HCT116 (cell line): ENCODE measurements at regions not wholly inside any gene's neighbourhood (a gene's known extent, or its start where the extent isn't known, plus 50 kb on each side); places are given as distances from the start of the nearest gene placed in this dataset.

Source experiments
- ATAC-seq: fragments of 200-7000 bp; cut with Tn5 transposase; 2 replicates; pipeline ENCODE4 v1.9.1; 2020; ENCODE audit warnings: mild to moderate bottlenecking, moderate library complexity
- BruUV-seq: library from RNA; stranded (reverse); fragments of 400-500 nt; replicated peaks from 2 replicates; lab custom pipeline; 2021; lab: Mats Ljungman, UMichigan
- CTCF ChIA-PET: fragments of 300-600 bp; sonication (Branson Sonifier 250); formaldehyde crosslinking; loops from one replicate; lab custom pipeline; 2021; ENCODE audit warnings: antibody characterized with exemption; lab: Charles Lee
- POLR2A ChIA-PET: fragments of 300-600, 350-600 bp; sonication (Branson Sonifier 250); formaldehyde crosslinking; loops from one replicate; lab custom pipeline; 2021; ENCODE audit warnings: antibody characterized with exemption; lab: Charles Lee
- RAD21 ChIA-PET, 2 experiments: fragments of 300-600 bp; sonication (Branson Sonifier 250); formaldehyde crosslinking; loops; one replicate each; lab custom pipeline; 2023; ENCODE audit warnings: low total read pairs in 2 of 2; ENCODE audit not compliant: uncharacterized antibody in 2 of 2, unreplicated experiment in 2 of 2, low non-redundant PET in 1 of 2; lab: Charles Lee
- DNase-seq: peaks from one replicate; pipeline ENCODE4 v3.0.0-alpha.2; 2010; ENCODE audit warnings: low read depth, low spot score
- H2AFZ ChIP-seq: fragments of 200-600 bp; shearing (Covaris generic), sonication (generic); 2 replicates; pipeline ENCODE4 v1.6.1; 2017; ENCODE audit warnings: low read depth, mixed run types, mixed read lengths, antibody characterized with exemption, low read length; ENCODE audit not compliant: poor library complexity, severe bottlenecking
- H3K27ac ChIP-seq: 2 replicates; pipeline ENCODE4 v1.5.1; 2012; ENCODE audit warnings: low read depth, low read length
- H3K27me3 ChIP-seq: fragments of 200-600 bp; sonication (generic); 2 replicates; pipeline ENCODE4 v1.6.1; 2016; ENCODE audit warnings: mixed run types, low read length, mixed read lengths; ENCODE audit not compliant: insufficient read depth
- H3K36me3 ChIP-seq, 2 experiments: fragments of 200-500 bp in 1 of 2; fragments of 200-600 bp in 1 of 2; sonication (Bioruptor generic) in 1 of 2; sonication (generic) in 1 of 2; 2 replicates each; pipeline versions ENCODE4 v1.5.1 to v1.6.1; 2014 to 2016; ENCODE audit warnings: low read length in 2 of 2, inconsistent platforms in 1 of 2, mixed read lengths in 1 of 2, mixed run types in 1 of 2; ENCODE audit not compliant: insufficient read depth in 2 of 2, control insufficient read depth in 1 of 2
- H3K4me1 ChIP-seq, 2 experiments: fragments of 200-600 bp in 1 of 2; sonication (generic) in 1 of 2; 2 replicates each; pipeline versions ENCODE4 v1.5.1 to v1.6.1; 2012 to 2017; ENCODE audit warnings: low read length in 2 of 2, inconsistent platforms in 1 of 2, mild to moderate bottlenecking in 1 of 2, mixed read lengths in 1 of 2, mixed run types in 1 of 2, moderate library complexity in 1 of 2; ENCODE audit not compliant: insufficient read depth in 2 of 2, control insufficient read depth in 1 of 2
- H3K4me2 ChIP-seq: fragments of 200-600 bp; sonication (generic); 2 replicates; pipeline ENCODE4 v1.6.1; 2017; ENCODE audit warnings: mixed run types, low read length, mixed read lengths
- H3K4me3 ChIP-seq, 2 experiments: fragments of 200-600 bp in 1 of 2; sonication (generic) in 1 of 2; replicated peaks in 1 of 2; 2 replicates each; pipeline ENCODE4 v1.5.1; 2011 to 2016; ENCODE audit warnings: low read length in 2 of 2, control low read depth in 1 of 2, low read depth in 1 of 2, mild to moderate bottlenecking in 1 of 2, mixed read lengths in 1 of 2, mixed run types in 1 of 2
- H3K79me2 ChIP-seq: fragments of 200-600 bp; sonication (generic); 2 replicates; pipeline ENCODE4 v1.6.1; 2017; ENCODE audit warnings: mild to moderate bottlenecking, mixed run types, low read length, moderate library complexity, mixed read lengths; ENCODE audit not compliant: insufficient read depth
- H3K9ac ChIP-seq: fragments of 200-600 bp; sonication (generic); 2 replicates; pipeline ENCODE4 v1.6.1; 2016; ENCODE audit warnings: low read length, mixed read lengths
- H3K9me2 ChIP-seq: fragments of 200-600 bp; sonication (generic), shearing (Covaris generic); 2 replicates; pipeline ENCODE4 v1.6.1; 2017; ENCODE audit warnings: mixed run types, mild to moderate bottlenecking, moderate library complexity; ENCODE audit not compliant: insufficient read depth
- H3K9me3 ChIP-seq, 2 experiments: fragments of 200-500 bp in 1 of 2; fragments of 200-600 bp in 1 of 2; sonication (Bioruptor generic) in 1 of 2; sonication (generic) in 1 of 2; 2 replicates each; pipeline ENCODE4 v1.6.1; 2014 to 2017; ENCODE audit warnings: low read length in 2 of 2, mixed read lengths in 2 of 2, inconsistent platforms in 1 of 2, low read depth in 1 of 2, mild to moderate bottlenecking in 1 of 2, mixed run types in 1 of 2, moderate library complexity in 1 of 2; ENCODE audit not compliant: control insufficient read depth in 1 of 2, insufficient read depth in 1 of 2
- H4K20me1 ChIP-seq: fragments of 200-600 bp; sonication (generic), shearing (Covaris generic); 2 replicates; pipeline ENCODE4 v1.6.1; 2017; ENCODE audit warnings: mixed run types, mild to moderate bottlenecking, moderate library complexity; ENCODE audit not compliant: insufficient read depth
- ATF3 ChIP-seq: IDR thresholded peaks from 2 replicates; pipeline ENCODE4 v1.6.1; 2012
- CEBPB ChIP-seq: IDR thresholded peaks from 2 replicates; pipeline ENCODE4 v1.6.1; 2012; ENCODE audit warnings: low read depth
- CTCF ChIP-seq, 3 experiments: fragments of 200-600 bp in 1 of 3; sonication (generic) in 1 of 3; IDR thresholded peaks in 2 of 3; conservative IDR thresholded peaks in 1 of 3; 2 replicates each; pipeline ENCODE4 v1.5.1; 2012 to 2017; ENCODE audit warnings: low read depth in 2 of 3, low read length in 2 of 3, antibody characterized with exemption in 1 of 3, borderline replicate concordance in 1 of 3, control low read depth in 1 of 3, mild to moderate bottlenecking in 1 of 3, mixed read lengths in 1 of 3, mixed run types in 1 of 3, moderate library complexity in 1 of 3; ENCODE audit not compliant: insufficient read depth in 1 of 3
- FOSL1 ChIP-seq: IDR thresholded peaks from 2 replicates; pipeline ENCODE4 v1.6.1; 2012; ENCODE audit warnings: low read depth
- SP1 ChIP-seq: IDR thresholded peaks from 2 replicates; pipeline ENCODE4 v1.6.1; 2012; ENCODE audit warnings: low read depth
- ZBTB33 ChIP-seq: IDR thresholded peaks from 2 replicates; pipeline ENCODE4 v1.6.1; 2011; ENCODE audit warnings: mild to moderate bottlenecking, low read length, moderate library complexity; ENCODE audit not compliant: insufficient replicate concordance; ENCODE audit errors: extremely low read depth
- ZFX ChIP-seq: fragments of 450-650 bp; IDR thresholded peaks from 2 replicates; pipeline ENCODE4 v1.6.1; 2017
- intact Hi-C: fragments of 100-400 bp; cut with micrococcal nuclease; formaldehyde crosslinking; loops from 2 replicates; pipeline ENCODE4 v1.10.0; 2022

DNA sequence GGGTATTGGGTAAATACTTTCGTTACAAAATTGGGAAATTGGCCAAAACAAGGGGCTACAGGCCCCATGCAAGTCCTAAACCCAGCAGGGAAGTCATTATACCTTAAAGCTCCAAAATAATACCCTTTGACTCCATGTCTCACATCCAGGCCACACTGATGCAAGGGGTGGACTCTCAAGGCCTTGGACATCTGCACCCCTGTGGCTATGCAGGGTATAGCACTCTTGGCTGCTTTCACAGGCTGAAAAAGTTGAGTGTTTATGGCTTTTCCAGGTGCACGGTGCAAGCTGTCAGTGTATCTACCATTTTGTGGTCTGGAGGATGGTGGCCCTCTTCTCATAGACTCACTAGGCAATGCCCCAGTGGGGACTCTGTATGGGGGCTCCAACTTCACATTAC lies 326.5 kb downstream of the TEX13C start:
- Histone ChIP-seq H3K9me3 (no peaks in the 10 kb centered on the region), H3K27me3 (no peaks in the 10 kb centered on the region), H3K36me3 (no peaks in the 10 kb centered on the region), H4K20me1 (no peaks in the 10 kb centered on the region), H3K4me1 (no peaks in the 10 kb centered on the region), H3K9me2 (no peaks in the 10 kb centered on the region), H3K79me2 (no peaks in the 10 kb centered on the region), H3K4me2 (no peak overlapping the region), H2AFZ (no peak overlapping the region), H3K9ac (no peak overlapping the region), H3K27ac (no peak overlapping the region), H3K4me3 (no peak overlapping the region)
- CTCF ChIA-PET = no interaction called here
- DNase-seq (no peak), ATAC-seq (no peak)
- RAD21 ChIA-PET = no interaction called here
- TF ChIP-seq CEBPB (no peak), SP1 (no peak), FOSL1 (no peak), ZFX (no peak), ZBTB33 (no peak), CTCF (IDR thresholded peaks at IDR 0.05 in 2 of 3, conservative IDR thresholded peaks at IDR 0.05 in 1 of 3; ENCODE audit: borderline replicate concordance in 1 of 3, insufficient read depth in 1 of 3, low read depth in 2 of 3, low read length in 2 of 3) (peak in 1 of 3 experiments; percentile 20; a peak in 1 of 6 replicates), ATF3 (no peak)
- intact Hi-C loops = loop anchor here (10.0 kb wide), 1 partner anchor 1461 kb away; no protein-coding TSS in a partner anchor
- BruUV-seq = no TSS peak
- POLR2A ChIA-PET = no interaction called here
